Heart left ventricle (tissue), 16 donors: ENCODE measurements at regions not wholly inside any gene's neighbourhood (a gene's known extent, or its start where the extent isn't known, plus 50 kb on each side); places are given as distances from the start of the nearest gene placed in this dataset.

Experiments
- ATAC-seq, 4 donors: fragments of 200-7000 bp; cut with Tn5 transposase; one replicate each; pipeline ENCODE4 v1.9.1; 2020 to 2022; ENCODE audit warnings: moderate library complexity in 4 of 4, mild to moderate bottlenecking in 3 of 4, moderate number of reproducible peaks in 1 of 4
- DNase-seq, 5 donors: peaks; one replicate each; pipeline ENCODE4 v3.0.0-alpha.2; 2020
- H3K27ac ChIP-seq, 12 donors: fragments of 200-600 bp; sonication (generic) in 4 of 12; one replicate each; pipeline versions ENCODE4 v1.5.0 to v1.8.0; 2016 to 2022; ENCODE audit warnings: mild to moderate bottlenecking in 2 of 12
- H3K27me3 ChIP-seq, 9 donors: fragments of 200-600 bp; sonication (generic) in 2 of 9; one replicate each; pipeline versions ENCODE4 v1.5.1 to v1.8.0; 2016 to 2022; ENCODE audit warnings: mild to moderate bottlenecking in 3 of 9
- H3K36me3 ChIP-seq, 9 donors: fragments of 200-600 bp; sonication (generic) in 2 of 9; one replicate each; pipeline versions ENCODE4 v1.5.0 to v1.8.0; 2018 to 2022; ENCODE audit warnings: mild to moderate bottlenecking in 2 of 9
- H3K4me1 ChIP-seq, 12 donors: fragments of 200-600 bp; sonication (generic) in 4 of 12; one replicate each; pipeline versions ENCODE4 v1.5.0 to v1.8.0; 2016 to 2022; ENCODE audit warnings: mild to moderate bottlenecking in 3 of 12
- H3K4me3 ChIP-seq, 12 donors: fragments of 200-600 bp; sonication (generic) in 4 of 12; one replicate each; pipeline versions ENCODE4 v1.5.0 to v1.8.0; 2017 to 2022; ENCODE audit warnings: mild to moderate bottlenecking in 9 of 12, moderate library complexity in 4 of 12
- H3K9me3 ChIP-seq, 12 donors: fragments of 200-600 bp; sonication (generic) in 4 of 12; one replicate each; pipeline versions ENCODE4 v1.5.0 to v1.8.0; 2016 to 2022; ENCODE audit warnings: mild to moderate bottlenecking in 1 of 12
- POLR2A ChIP-seq, 2 donors: fragments of 450-650 bp; IDR thresholded peaks; one replicate each; pipeline ENCODE4 v1.6.1; 2017; ENCODE audit warnings: antibody characterized with exemption in 2 of 2, mild to moderate bottlenecking in 2 of 2, moderate library complexity in 2 of 2
- WGBS, 4 donors: extraction: QIAGEN DNeasy Blood & Tissue Kit in 2 of 4; methylation state at CpG; one replicate each; pipeline versions ENCODE4 v1.1.5 to v1.1.7; 2013 to 2018; 5-methylcytosine and 5-hydroxymethylcytosine counted together
- intact Hi-C, 10 donors: fragments of 100-400 bp; cut with DNase I; formaldehyde crosslinking; loops; one replicate each; pipeline versions ENCODE4 v1.11.1 to v1.14.2; 2022
- TF ChIP-seq, protein P1 (sequence below), 12 donors: fragments of 200-600 bp; sonication (generic) in 4 of 12; IDR thresholded peaks; one replicate each; pipeline versions ENCODE4 v1.5.0 to v1.8.0; 2018 to 2022; ENCODE audit warnings: antibody characterized with exemption in 12 of 12, mild to moderate bottlenecking in 5 of 12
- donor health status: ischemic (EF 13 %, LVEDD 7.1; RV severe dilation, severe dysfunction).
- donor health status: healthy with polysubstance abuse.
- donor health status: DM: no; HTN: yes; CAD: no.
- donor health status: DM: no; HTN: no; CAD: no.
- donor health status: ischemic (EF 25% LVEDD 6.9; RV normal size, moderate dysfunction).
- donor health status: ischemic (EF 25% LVEDD 5.7; RV mildly dilated, moderate dysfunction).
- donor health status: healthy.
- donor health status: DM: yes; HTN: yes; CAD: no.
- donor health status: ischemic (EF 35%, LVEDD 5.7; RV mildly dilated, moderate dysfunction).
- donor health status: nonischemic (EF 11% LVEDD 7.7; RV severe dilation, severe dysfunction).
- donor health status: DM: yes; HTN: yes; CAD: no.
- donor health status: PGD.
- donor health status: ischemic (EF 29% LVEDD 5.4; RV normal size, mild dysfunction).
- donor health status: nonischemic (EF 23%, LVEDD 6.1; RV moderate dilation, normal function).

DNA sequence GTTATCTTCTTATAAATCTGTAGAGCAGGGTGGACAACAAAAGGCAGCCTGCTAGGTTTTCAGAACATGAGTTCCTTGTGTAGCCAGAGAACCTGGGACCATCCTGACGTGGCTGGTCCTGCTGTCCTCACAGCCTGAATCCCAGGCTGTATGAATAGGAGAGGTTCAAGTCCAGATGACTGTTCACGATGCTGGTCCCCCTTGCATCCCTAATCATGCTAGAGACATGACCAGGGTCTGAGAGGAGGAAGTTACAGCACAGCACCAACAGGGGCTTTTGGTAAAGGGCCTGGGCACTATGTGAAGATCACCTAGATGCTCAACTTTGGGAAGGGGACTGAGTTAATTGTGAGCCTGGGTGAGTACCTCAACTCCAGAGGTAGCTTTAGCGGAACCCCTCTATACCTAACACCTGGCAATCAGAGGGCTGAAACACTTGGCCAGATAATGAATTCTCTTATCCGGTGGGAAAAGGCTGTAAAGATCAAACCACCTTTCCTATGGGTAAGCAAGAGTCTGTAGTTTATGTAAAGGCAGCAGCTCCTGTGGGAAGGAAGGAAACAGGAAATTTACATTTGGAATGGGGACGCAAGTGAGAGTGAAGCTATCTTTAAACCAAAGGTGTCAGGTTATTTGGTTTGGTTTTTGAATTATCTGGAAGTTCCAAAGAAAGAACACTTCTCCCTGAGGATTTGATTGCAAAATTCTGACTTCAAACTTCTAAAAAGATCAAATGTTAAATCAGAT lies 112.8 kb downstream of the DAD1 start:
- 79 to 86% (median 80%) methylated on average over 5 of the region's 5 CpGs for WGBS, 4 donors
- Histone ChIP-seq H3K36me3 (no peaks in the 10 kb centered on the region), H3K27me3 (peaks cover 0 to 9% (median 0%) of the 10 kb centered on the region in 9 donors), H3K9me3 (no peaks in the 10 kb centered on the region), H3K27ac (no peak overlapping the region), H3K4me1 (peaks cover under 1 to 79% (median 46%) of the 10 kb centered on the region in 12 donors), H3K4me3 (no peak overlapping the region)
- no peak for TF ChIP-seq POLR2A (IDR thresholded peaks at IDR 0.05)
- TF ChIP-seq, protein P1, sequence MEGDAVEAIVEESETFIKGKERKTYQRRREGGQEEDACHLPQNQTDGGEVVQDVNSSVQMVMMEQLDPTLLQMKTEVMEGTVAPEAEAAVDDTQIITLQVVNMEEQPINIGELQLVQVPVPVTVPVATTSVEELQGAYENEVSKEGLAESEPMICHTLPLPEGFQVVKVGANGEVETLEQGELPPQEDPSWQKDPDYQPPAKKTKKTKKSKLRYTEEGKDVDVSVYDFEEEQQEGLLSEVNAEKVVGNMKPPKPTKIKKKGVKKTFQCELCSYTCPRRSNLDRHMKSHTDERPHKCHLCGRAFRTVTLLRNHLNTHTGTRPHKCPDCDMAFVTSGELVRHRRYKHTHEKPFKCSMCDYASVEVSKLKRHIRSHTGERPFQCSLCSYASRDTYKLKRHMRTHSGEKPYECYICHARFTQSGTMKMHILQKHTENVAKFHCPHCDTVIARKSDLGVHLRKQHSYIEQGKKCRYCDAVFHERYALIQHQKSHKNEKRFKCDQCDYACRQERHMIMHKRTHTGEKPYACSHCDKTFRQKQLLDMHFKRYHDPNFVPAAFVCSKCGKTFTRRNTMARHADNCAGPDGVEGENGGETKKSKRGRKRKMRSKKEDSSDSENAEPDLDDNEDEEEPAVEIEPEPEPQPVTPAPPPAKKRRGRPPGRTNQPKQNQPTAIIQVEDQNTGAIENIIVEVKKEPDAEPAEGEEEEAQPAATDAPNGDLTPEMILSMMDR (IDR thresholded peaks at IDR 0.05), result no peak
- ATAC-seq (no peak), DNase-seq (no peak)
- intact Hi-C loops, result loop anchor here in 3 of 10 donors (5.0 to 10.0 kb wide), 4 partner anchors 36 to 81 kb away; no protein-coding TSS in a partner anchor

DNA sequence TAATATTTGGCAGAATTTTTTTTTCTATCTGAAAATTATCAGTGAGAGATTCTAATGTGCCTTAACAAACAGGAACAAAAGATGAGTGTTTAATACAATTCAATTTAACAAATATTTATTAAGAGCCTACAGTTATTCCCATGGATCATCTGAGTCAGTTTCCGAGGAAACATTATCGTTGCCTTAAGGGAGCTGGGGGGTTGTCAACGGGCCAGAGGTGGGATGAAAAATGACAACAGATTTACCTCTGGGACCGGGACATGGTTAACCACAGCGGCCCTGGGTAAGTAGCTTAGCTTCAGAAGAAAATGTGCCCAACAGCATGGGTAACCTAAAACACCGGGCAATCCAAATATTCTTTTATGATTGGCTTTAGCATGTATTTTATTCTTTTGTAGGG lies 113.6 kb downstream of the DAD1 start:
- Histone ChIP-seq H3K4me3 (no peak overlapping the region), H3K27me3 (peaks cover 0 to 9% (median 0%) of the 10 kb centered on the region in 9 donors), H3K9me3 (no peaks in the 10 kb centered on the region), H3K36me3 (no peaks in the 10 kb centered on the region), H3K27ac (peak overlapping the region in 1 of 12 donors; percentile 52), H3K4me1 (peaks cover 0 to 73% (median 40%) of the 10 kb centered on the region in 12 donors)
- ATAC-seq (no peak), DNase-seq (no peak)
- intact Hi-C loops, result loop anchor here in 3 of 10 donors (5.0 to 10.0 kb wide), 4 partner anchors 37 to 82 kb away; no protein-coding TSS in a partner anchor
- no peak for TF ChIP-seq POLR2A (IDR thresholded peaks at IDR 0.05)
- TF ChIP-seq, protein P1 (IDR thresholded peaks at IDR 0.05), result no peak
- 62 to 83% (median 74%) methylated on average over 6 of the region's 6 CpGs for WGBS, 4 donors

DNA sequence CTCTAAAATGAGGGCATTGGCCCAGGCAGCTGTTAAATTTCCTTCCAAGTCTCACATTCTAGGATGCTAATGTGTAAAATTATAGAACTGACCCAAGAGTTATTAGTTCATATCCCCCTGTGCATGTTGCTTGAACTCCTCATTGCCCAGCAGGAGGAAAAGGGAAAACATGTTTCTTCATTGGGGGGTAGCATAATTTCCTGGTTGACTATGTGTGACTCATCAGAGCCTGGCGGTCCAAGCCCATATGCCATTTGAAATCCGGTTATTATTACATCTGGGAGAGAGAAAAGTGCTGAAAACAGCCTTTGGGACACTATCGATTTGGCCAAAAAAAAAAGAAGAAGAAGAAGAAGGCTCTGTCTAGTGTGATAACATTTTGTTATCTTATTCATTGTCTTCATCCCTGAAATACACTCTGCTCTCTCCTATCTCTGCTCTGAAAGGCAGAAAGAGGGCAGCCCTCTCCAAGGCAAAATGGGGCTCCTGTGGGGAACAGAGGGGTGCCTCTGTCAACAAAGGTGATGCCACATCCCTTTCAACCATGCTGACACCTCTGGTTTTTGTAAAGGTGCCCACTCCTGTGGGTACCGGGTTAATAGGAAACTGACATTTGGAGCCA lies 114.2 kb downstream of the DAD1 start:
- TF ChIP-seq, protein P1 (IDR thresholded peaks at IDR 0.05), result no peak
- TF ChIP-seq POLR2A (IDR thresholded peaks at IDR 0.05), result no peak
- Histone ChIP-seq H3K4me1 (peaks cover 0 to 75% (median 36%) of the 10 kb centered on the region in 12 donors), H3K9me3 (no peaks in the 10 kb centered on the region), H3K4me3 (no peak overlapping the region), H3K27ac (peak overlapping the region in 1 of 12 donors; percentile 52), H3K27me3 (peaks cover 0 to 9% (median 0%) of the 10 kb centered on the region in 9 donors), H3K36me3 (no peaks in the 10 kb centered on the region)
- DNase-seq (no peak), ATAC-seq (peak in 1 of 4 donors; percentile 33)
- intact Hi-C loops, result loop anchor here in 7 of 10 donors (5.0 to 10.0 kb wide), 8 partner anchors 37 to 153 kb away; no protein-coding TSS in a partner anchor
- 55 to 68% (median 64%) methylated on average over 4 of the region's 4 CpGs for WGBS, 4 donors
